BLaER1 (cell line): ENCODE measurements at regions not wholly inside any gene's neighbourhood (a gene's known extent, or its start where the extent isn't known, plus 50 kb on each side); places are given as distances from the start of the nearest gene placed in this dataset.

Experiments
- H3K27ac ChIP-seq: shearing (Covaris generic); formaldehyde crosslinking; 2 replicates; pipeline ENCODE4 v1.8.1; 2022
- H3K27me3 ChIP-seq: shearing (Covaris generic); formaldehyde crosslinking; 2 replicates; pipeline ENCODE4 v1.8.1; 2022
- H3K36me3 ChIP-seq: shearing (Covaris generic); formaldehyde crosslinking; 2 replicates; pipeline ENCODE4 v1.8.1; 2022
- H3K4me1 ChIP-seq: shearing (Covaris generic); formaldehyde crosslinking; 2 replicates; pipeline ENCODE4 v1.8.1; 2022
- H3K4me2 ChIP-seq: shearing (Covaris generic); formaldehyde crosslinking; 2 replicates; pipeline ENCODE4 v1.8.1; 2022
- H3K4me3 ChIP-seq: shearing (Covaris generic); formaldehyde crosslinking; 2 replicates; pipeline ENCODE4 v1.8.1; 2022
- H3K9ac ChIP-seq: shearing (Covaris generic); formaldehyde crosslinking; 2 replicates; pipeline ENCODE4 v1.8.1; 2022
- H3K9me3 ChIP-seq: shearing (Covaris generic); formaldehyde crosslinking; 2 replicates; pipeline ENCODE4 v1.8.1; 2022
- H4K20me1 ChIP-seq: shearing (Covaris generic); formaldehyde crosslinking; 2 replicates; pipeline ENCODE4 v1.8.1; 2022
- Cebpa-rat ChIP-seq: shearing (Covaris generic); IDR thresholded peaks from 2 replicates; pipeline ENCODE4 v1.8.1; 2022

GRCh38 chr11:30749268-30749667 is 163.1 kb upstream of the MPPED2 start:
- H4K20me1 ChIP-seq, result no peaks in the 10 kb centered on the region
- H3K36me3 ChIP-seq, result no peaks in the 10 kb centered on the region
- H3K9me3 ChIP-seq, result no peaks in the 10 kb centered on the region
- no peak overlapping the region for H3K9ac ChIP-seq
- H3K4me1 ChIP-seq, result no peaks in the 10 kb centered on the region
- no peaks in the 10 kb centered on the region for H3K27me3 ChIP-seq
- H3K27ac ChIP-seq, result no peak overlapping the region
- no peak overlapping the region for H3K4me3 ChIP-seq
- H3K4me2 ChIP-seq, result no peak overlapping the region
- TF ChIP-seq Cebpa-rat, result no peak

- no peak overlapping the region for H3K9ac ChIP-seq
- no peak overlapping the region for H3K4me3 ChIP-seq
- no peaks in the 10 kb centered on the region for H3K4me1 ChIP-seq
- TF ChIP-seq Cebpa-rat, result no peak
- no peaks in the 10 kb centered on the region for H3K27me3 ChIP-seq
- H3K4me2 ChIP-seq, result no peak overlapping the region
- H3K27ac ChIP-seq, result no peak overlapping the region
- no peaks in the 10 kb centered on the region for H4K20me1 ChIP-seq
- H3K9me3 ChIP-seq, result no peaks in the 10 kb centered on the region
- H3K36me3 ChIP-seq, result no peaks in the 10 kb centered on the region
Measured at GRCh38 chr11:30741039-30741550, 154.9 kb upstream of the MPPED2 start.

GRCh38 chr11:30740091-30740490 is 153.9 kb upstream of the MPPED2 start:
- Histone ChIP-seq H3K4me2 (no peak overlapping the region), H3K27ac (no peak overlapping the region), H4K20me1 (no peaks in the 10 kb centered on the region), H3K9me3 (no peaks in the 10 kb centered on the region), H3K27me3 (no peaks in the 10 kb centered on the region), H3K36me3 (no peaks in the 10 kb centered on the region), H3K4me3 (no peak overlapping the region), H3K9ac (no peak overlapping the region), H3K4me1 (no peaks in the 10 kb centered on the region)
- TF ChIP-seq Cebpa-rat, result no peak

DNA sequence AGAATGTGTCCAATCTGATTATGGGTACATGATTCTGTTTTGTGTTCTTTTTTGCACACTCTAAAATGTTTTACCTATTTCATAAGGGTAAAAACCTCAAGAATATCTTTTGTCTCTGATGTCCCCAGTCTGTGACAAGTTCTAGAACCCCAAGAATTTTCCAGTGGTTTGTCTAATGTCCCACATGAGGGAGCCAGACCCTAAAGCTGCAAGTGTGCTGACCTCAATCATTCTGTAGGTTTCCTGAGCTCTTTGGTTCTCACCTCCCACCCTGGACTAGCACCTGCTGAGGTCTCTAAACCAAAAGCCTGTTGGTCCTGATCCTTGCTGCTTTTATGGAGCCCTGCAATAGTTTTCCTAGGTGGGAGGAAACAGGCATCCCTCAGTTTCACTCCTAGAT is 149.8 kb upstream of the MPPED2 start:
- Histone ChIP-seq H3K4me1 (no peaks in the 10 kb centered on the region), H3K4me3 (no peak overlapping the region), H3K9ac (no peak overlapping the region), H3K4me2 (no peak overlapping the region), H3K9me3 (no peaks in the 10 kb centered on the region), H3K27ac (no peak overlapping the region), H3K36me3 (no peaks in the 10 kb centered on the region), H4K20me1 (no peaks in the 10 kb centered on the region), H3K27me3 (no peaks in the 10 kb centered on the region)
- no peak for TF ChIP-seq Cebpa-rat

- Histone ChIP-seq H3K4me2 (no peak overlapping the region), H3K36me3 (no peaks in the 10 kb centered on the region), H3K4me3 (no peak overlapping the region), H3K27ac (no peak overlapping the region), H3K9ac (no peak overlapping the region), H4K20me1 (no peaks in the 10 kb centered on the region), H3K27me3 (no peaks in the 10 kb centered on the region), H3K4me1 (no peaks in the 10 kb centered on the region), H3K9me3 (no peaks in the 10 kb centered on the region)
- TF ChIP-seq Cebpa-rat, result no peak
Measured at GRCh38 chr11:30733748-30734147, 147.6 kb upstream of the MPPED2 start.

DNA sequence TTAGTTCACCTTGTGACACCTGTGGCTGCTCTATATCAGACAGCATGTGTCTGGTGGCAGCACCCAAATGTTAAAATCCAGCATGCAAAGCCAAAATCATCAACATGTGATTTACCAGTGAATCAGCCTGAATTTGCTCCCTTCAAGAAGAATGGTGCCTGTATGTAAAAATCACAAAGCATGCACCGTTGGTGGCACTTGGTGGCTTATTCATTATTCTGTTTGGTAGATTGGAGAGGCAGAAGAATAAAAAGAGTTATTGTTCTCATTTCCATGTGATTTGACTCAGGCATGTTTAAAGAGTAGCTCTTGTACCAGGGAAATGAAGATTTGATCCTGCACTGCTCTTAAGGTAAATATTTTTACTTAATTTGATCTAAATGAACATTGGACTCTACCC is 143.9 kb upstream of the MPPED2 start:
- Histone ChIP-seq H3K4me2 (no peak overlapping the region), H3K27ac (no peak overlapping the region), H3K36me3 (no peaks in the 10 kb centered on the region), H4K20me1 (no peaks in the 10 kb centered on the region), H3K9ac (no peak overlapping the region), H3K4me3 (no peak overlapping the region), H3K27me3 (no peaks in the 10 kb centered on the region), H3K9me3 (no peaks in the 10 kb centered on the region), H3K4me1 (no peaks in the 10 kb centered on the region)
- no peak for TF ChIP-seq Cebpa-rat

- no peak overlapping the region for H3K4me2 ChIP-seq
- H3K9me3 ChIP-seq, result no peaks in the 10 kb centered on the region
- TF ChIP-seq Cebpa-rat, result no peak
- no peaks in the 10 kb centered on the region for H3K4me1 ChIP-seq
- no peaks in the 10 kb centered on the region for H4K20me1 ChIP-seq
- no peak overlapping the region for H3K4me3 ChIP-seq
- H3K36me3 ChIP-seq, result no peaks in the 10 kb centered on the region
- no peak overlapping the region for H3K9ac ChIP-seq
- no peaks in the 10 kb centered on the region for H3K27me3 ChIP-seq
- H3K27ac ChIP-seq, result no peak overlapping the region
Measured at GRCh38 chr11:30729187-30729713, 143.1 kb upstream of the MPPED2 start.

GRCh38 chr11:30725645-30726195 is 139.6 kb upstream of the MPPED2 start:
- TF ChIP-seq Cebpa-rat, result no peak
- H3K4me1 ChIP-seq, result no peaks in the 10 kb centered on the region
- H4K20me1 ChIP-seq, result no peaks in the 10 kb centered on the region
- no peak overlapping the region for H3K27ac ChIP-seq
- H3K4me2 ChIP-seq, result no peak overlapping the region
- no peak overlapping the region for H3K9ac ChIP-seq
- H3K36me3 ChIP-seq, result no peaks in the 10 kb centered on the region
- H3K27me3 ChIP-seq, result no peaks in the 10 kb centered on the region
- H3K4me3 ChIP-seq, result no peak overlapping the region
- no peaks in the 10 kb centered on the region for H3K9me3 ChIP-seq

GRCh38 chr11:30724274-30724673 is 138.1 kb upstream of the MPPED2 start:
- Histone ChIP-seq H3K4me1 (no peaks in the 10 kb centered on the region), H3K9me3 (no peaks in the 10 kb centered on the region), H4K20me1 (no peaks in the 10 kb centered on the region), H3K9ac (no peak overlapping the region), H3K4me2 (no peak overlapping the region), H3K27ac (no peak overlapping the region), H3K36me3 (no peaks in the 10 kb centered on the region), H3K4me3 (no peak overlapping the region), H3K27me3 (no peaks in the 10 kb centered on the region)
- TF ChIP-seq Cebpa-rat, result no peak

DNA sequence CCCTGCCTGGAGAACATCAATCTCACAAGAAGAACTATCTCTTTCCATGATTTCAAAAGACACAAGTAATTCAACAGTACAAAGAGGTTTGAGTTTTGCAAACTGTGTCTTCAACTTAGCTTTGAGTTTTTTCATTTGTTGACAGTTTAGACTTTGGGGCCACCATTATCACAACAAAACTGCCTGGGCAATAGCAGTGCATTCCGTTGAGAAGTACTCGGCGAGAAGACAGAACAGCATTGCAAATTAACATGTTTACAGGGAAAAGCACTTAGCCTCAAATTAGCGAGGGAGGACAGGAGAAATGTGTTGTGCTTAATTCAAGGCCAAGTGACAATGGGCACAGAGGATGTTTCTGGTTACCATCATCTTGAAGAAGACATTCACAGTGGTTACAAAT is 133.2 kb upstream of the MPPED2 start:
- Histone ChIP-seq H3K4me3 (no peak overlapping the region), H3K4me1 (no peaks in the 10 kb centered on the region), H3K9ac (no peak overlapping the region), H4K20me1 (no peaks in the 10 kb centered on the region), H3K27ac (no peak overlapping the region), H3K4me2 (no peak overlapping the region), H3K36me3 (no peaks in the 10 kb centered on the region), H3K27me3 (no peaks in the 10 kb centered on the region), H3K9me3 (no peaks in the 10 kb centered on the region)
- no peak for TF ChIP-seq Cebpa-rat

DNA sequence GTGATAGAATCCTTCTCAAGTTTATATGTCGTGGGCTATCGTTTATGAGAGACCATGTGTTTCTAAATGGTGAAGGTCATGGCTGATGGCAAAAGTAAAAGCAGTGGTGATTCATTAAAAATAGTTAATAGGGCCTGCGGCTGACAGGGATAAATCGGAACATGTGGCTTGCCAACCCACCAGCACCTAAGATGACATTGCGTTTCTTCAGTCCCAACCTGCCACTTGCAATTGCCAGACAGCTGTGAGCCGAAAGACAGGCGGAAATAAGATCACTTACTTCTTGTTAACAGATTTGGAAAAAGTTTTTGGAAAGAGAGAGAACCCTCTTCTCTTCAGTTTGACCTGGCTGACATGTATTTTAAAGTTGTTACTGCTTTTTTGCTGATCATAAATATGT is 131.5 kb upstream of the MPPED2 start:
- Histone ChIP-seq H3K9ac (no peak overlapping the region), H3K4me1 (no peaks in the 10 kb centered on the region), H3K27ac (no peak overlapping the region), H3K9me3 (no peaks in the 10 kb centered on the region), H3K4me3 (no peak overlapping the region), H3K36me3 (no peaks in the 10 kb centered on the region), H3K27me3 (no peaks in the 10 kb centered on the region), H4K20me1 (no peaks in the 10 kb centered on the region), H3K4me2 (no peak overlapping the region)
- no peak for TF ChIP-seq Cebpa-rat
